ENCODE measurements at regions not wholly inside any gene's neighbourhood (a gene's known extent, or its start where the extent isn't known, plus 50 kb on each side); places are given as distances from the start of the nearest gene placed in this dataset.

- TF ChIP-seq CTCF (IDR thresholded peaks at IDR 0.05), result no peak
- TF ChIP-seq ZFX (IDR thresholded peaks at IDR 0.05; ENCODE audit: borderline replicate concordance), result no peak
- H3K27ac ChIP-seq, result no peak overlapping the region
These were observed 1109.1 kb downstream of the HACE1 start for GRCh38 chr6:103750603-103751002.

GRCh38 chr6:103734016-103734415, 1125.7 kb downstream of the HACE1 start:
- no peak for TF ChIP-seq CTCF (IDR thresholded peaks at IDR 0.05)
- no peak for TF ChIP-seq ZFX (IDR thresholded peaks at IDR 0.05; ENCODE audit: borderline replicate concordance)

GRCh38 chr6:103729658-103730057, 1130.1 kb downstream of the HACE1 start:
- no peak overlapping the region for H3K27ac ChIP-seq
- no peak for TF ChIP-seq ZFX (IDR thresholded peaks at IDR 0.05; ENCODE audit: borderline replicate concordance)
- no peak for TF ChIP-seq CTCF (IDR thresholded peaks at IDR 0.05)

More at GRCh38 chr6:103734016-103734415, 1125.7 kb downstream of the HACE1 start:
- H3K27ac ChIP-seq, result no peak overlapping the region

- no peak overlapping the region for H3K27ac ChIP-seq
- TF ChIP-seq CTCF (IDR thresholded peaks at IDR 0.05) (no peak), ZFX (IDR thresholded peaks at IDR 0.05; ENCODE audit: borderline replicate concordance) (no peak)
These were observed 1136.0 kb downstream of the HACE1 start for GRCh38 chr6:103723438-103724322.

GRCh38 chr6:103722683-103723082, 1137.0 kb downstream of the HACE1 start:
- no peak overlapping the region for H3K27ac ChIP-seq
- TF ChIP-seq CTCF (IDR thresholded peaks at IDR 0.05) (no peak), ZFX (IDR thresholded peaks at IDR 0.05; ENCODE audit: borderline replicate concordance) (no peak)

- H3K27ac ChIP-seq, result no peak overlapping the region
- TF ChIP-seq ZFX (IDR thresholded peaks at IDR 0.05; ENCODE audit: borderline replicate concordance), result no peak
- no peak for TF ChIP-seq CTCF (IDR thresholded peaks at IDR 0.05)
These were observed 1137.8 kb downstream of the HACE1 start for GRCh38 chr6:103721923-103722322.

- H3K27ac ChIP-seq, result no peak overlapping the region
- no peak for TF ChIP-seq CTCF (IDR thresholded peaks at IDR 0.05)
- TF ChIP-seq ZFX (IDR thresholded peaks at IDR 0.05; ENCODE audit: borderline replicate concordance), result no peak
These were observed 1139.3 kb downstream of the HACE1 start for GRCh38 chr6:103720393-103720792.

Data from 22Rv1 (cell line).